HepG2 (cell line): ENCODE measurements at regions not wholly inside any gene's neighbourhood (a gene's known extent, or its start where the extent isn't known, plus 50 kb on each side); places are given as distances from the start of the nearest gene placed in this dataset.

Source experiments
- ATAC-seq: fragments of 200-7000 bp; cut with Tn5 transposase; 3 replicates; pipeline ENCODE4 v1.9.1; 2020; ENCODE audit warnings: mild to moderate bottlenecking, moderate library complexity
- BruUV-seq: library from RNA; stranded (reverse); fragments of 400-500 nt; replicated peaks from 2 replicates; lab custom pipeline; 2021; lab: Mats Ljungman, UMichigan
- CTCF ChIA-PET: fragments of 300-600 bp; formaldehyde crosslinking; extraction: SDS; loops from one replicate; lab custom pipeline; 2021; ENCODE audit warnings: low total read pairs, inconsistent platforms, low intra/inter-chr PET ratio; lab: Yijun Ruan, JAX
- POLR2A ChIA-PET: fragments of 350-600 bp; sonication (Branson Sonifier 250); formaldehyde crosslinking; loops from one replicate; lab custom pipeline; 2020; ENCODE audit warnings: antibody characterized with exemption, inconsistent platforms; lab: Yijun Ruan, JAX
- DNase-seq: peaks from one replicate; pipeline ENCODE4 v3.0.0-alpha.2; 2015; ENCODE audit warnings: low spot score
- FAIRE-seq: peaks from 3 replicates; lab custom pipeline; 2011; peaks lifted over from hg19 to GRCh38; lab: Jason Lieb, UNC
- H2AFZ ChIP-seq: one replicate; pipeline ENCODE4 v1.6.1; 2011; ENCODE audit warnings: low read length, inconsistent platforms
- H3K27ac ChIP-seq: fragments of 300-600 bp; 3 replicates; pipeline ENCODE4 v1.8.0; 2011; ENCODE audit warnings: mixed run types, mild to moderate bottlenecking, mixed read lengths, low read length, inconsistent platforms; ENCODE audit not compliant: insufficient read depth; ENCODE audit errors: extremely low read length
- H3K27me3 ChIP-seq, 2 experiments: fragments of 200-600 bp in 1 of 2; 2 replicates in 1 of 2; 3 replicates in 1 of 2; pipeline versions ENCODE4 v1.6.0 to v1.8.0; 2011; ENCODE audit warnings: low read length in 2 of 2, mild to moderate bottlenecking in 2 of 2, moderate library complexity in 2 of 2, inconsistent platforms in 1 of 2; ENCODE audit not compliant: insufficient read depth in 2 of 2, control insufficient read depth in 1 of 2
- H3K36me3 ChIP-seq, 2 experiments: fragments of 200-600 bp in 1 of 2; replicated peaks in 1 of 2; 2 replicates in 1 of 2; 3 replicates in 1 of 2; pipeline versions ENCODE4 v1.5.1 to v1.8.0; 2011; ENCODE audit warnings: low read length in 2 of 2, inconsistent platforms in 1 of 2; ENCODE audit not compliant: insufficient read depth in 2 of 2, control insufficient read depth in 1 of 2
- H3K4me1 ChIP-seq: 2 replicates; pipeline ENCODE4 v1.5.1; 2012; ENCODE audit warnings: low read length, inconsistent platforms; ENCODE audit not compliant: insufficient read depth
- H3K4me2 ChIP-seq: 2 replicates; pipeline ENCODE4 v1.6.0; 2011; ENCODE audit warnings: low read depth, low read length, inconsistent platforms
- H3K4me3 ChIP-seq, 3 experiments: fragments of 200-600 bp in 1 of 3; sonication (generic), shearing (Covaris generic) in 1 of 3; replicated peaks in 1 of 3; 2 replicates each; pipeline ENCODE4 v1.5.1; 2011 to 2016; ENCODE audit warnings: low read length in 3 of 3, inconsistent platforms in 2 of 3, low read depth in 2 of 3, mild to moderate bottlenecking in 2 of 3, control low read depth in 1 of 3, mixed read lengths in 1 of 3; ENCODE audit not compliant: insufficient read depth in 1 of 3
- H3K79me2 ChIP-seq: one replicate; pipeline ENCODE4 v1.6.1; 2011; ENCODE audit warnings: low read length, inconsistent platforms; ENCODE audit not compliant: insufficient read depth
- H3K9ac ChIP-seq: 2 replicates; pipeline ENCODE4 v1.6.0; 2011; ENCODE audit warnings: mild to moderate bottlenecking, low read depth, low read length, inconsistent platforms; ENCODE audit not compliant: insufficient read depth
- H3K9me3 ChIP-seq: 2 replicates; pipeline ENCODE4 v1.5.1; 2012; ENCODE audit warnings: mild to moderate bottlenecking, low read length
- H4K20me1 ChIP-seq: 2 replicates; pipeline ENCODE4 v1.6.0; 2011; ENCODE audit warnings: inconsistent platforms, mild to moderate bottlenecking, low read length, moderate library complexity; ENCODE audit not compliant: insufficient read depth
- CEBPB ChIP-seq: IDR thresholded peaks from 2 replicates; pipeline ENCODE4 v1.6.1; 2011; ENCODE audit warnings: low read depth, low read length, improper control_type of control experiment, borderline replicate concordance
- PTBP1 ChIP-seq: fragments of 200-400 bp; formaldehyde crosslinking; IDR thresholded peaks from 2 replicates; pipeline ENCODE4 v1.6.1; 2018; ENCODE audit warnings: low read length, low read depth; ENCODE audit not compliant: poor library complexity, severe bottlenecking
- SNAPC2 ChIP-seq: sonication (generic); formaldehyde crosslinking; IDR thresholded peaks from 2 replicates; pipeline ENCODE4 v1.8.1; 2022; ENCODE audit warnings: mild to moderate bottlenecking, missing genetic modification reagents
- TMF1 ChIP-seq: sonication (generic); formaldehyde crosslinking; IDR thresholded peaks from 2 replicates; pipeline ENCODE4 v1.8.1; 2022; ENCODE audit warnings: low read depth, missing genetic modification reagents
- ZNF569 ChIP-seq: sonication (generic); formaldehyde crosslinking; IDR thresholded peaks from 2 replicates; pipeline ENCODE4 v1.5.0; 2020; ENCODE audit warnings: mild to moderate bottlenecking, missing genetic modification reagents, moderate library complexity, borderline replicate concordance
- WGBS: methylation state at CpG from one replicate; pipeline ENCODE4 v1.1.6; 2017; ENCODE audit warnings: low lambda C conversion rate; 5-methylcytosine and 5-hydroxymethylcytosine counted together
- in situ Hi-C: cut with HindIII; loops from 2 replicates; pipeline ENCODE4 v1.10.0; 2017; ENCODE audit warnings: low pct_unique_long_range_greater_than_20kb; ENCODE audit not compliant: extremely low pct_ligation_motif_present
- intact Hi-C: fragments of 100-400 bp; cut with micrococcal nuclease; formaldehyde crosslinking; loops from one replicate; pipeline ENCODE4 v1.10.0; 2022; ENCODE audit not compliant: unreplicated experiment
- TF ChIP-seq, protein P1 (sequence below): sonication (generic); formaldehyde crosslinking; IDR thresholded peaks from 2 replicates; pipeline ENCODE4 v1.4.0; 2020; ENCODE audit warnings: mild to moderate bottlenecking, missing genetic modification reagents, borderline replicate concordance
- TF ChIP-seq, protein P2 (sequence below): sonication (generic); formaldehyde crosslinking; IDR thresholded peaks from 2 replicates; pipeline ENCODE4 v1.4.0; 2020; ENCODE audit warnings: missing genetic modification reagents
- TF ChIP-seq, protein P3 (sequence below): sonication (generic); formaldehyde crosslinking; conservative IDR thresholded peaks from 2 replicates; pipeline ENCODE4 v1.4.0; 2020; ENCODE audit warnings: missing genetic modification reagents

DNA sequence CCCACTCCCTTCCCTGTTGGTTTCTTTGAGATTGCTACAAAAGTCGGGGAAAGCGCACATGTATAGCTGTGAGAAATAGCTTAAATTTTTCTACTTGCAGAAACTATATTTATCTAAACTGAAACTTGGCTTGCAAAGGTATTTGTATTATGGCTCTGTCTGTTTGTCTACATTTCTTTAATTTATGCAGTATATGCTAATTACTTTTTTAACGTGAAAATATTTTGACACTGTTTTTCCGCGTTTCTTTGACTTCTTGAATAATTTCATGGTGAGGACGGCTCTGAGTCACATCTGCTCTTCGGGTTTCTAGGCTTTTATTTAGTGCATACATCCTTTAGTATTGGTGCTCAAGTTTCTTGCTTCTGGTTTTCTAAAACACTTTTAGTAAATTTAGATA, 182.1 kb upstream of the ZRANB2 start (continued):
- TF ChIP-seq, protein P1, sequence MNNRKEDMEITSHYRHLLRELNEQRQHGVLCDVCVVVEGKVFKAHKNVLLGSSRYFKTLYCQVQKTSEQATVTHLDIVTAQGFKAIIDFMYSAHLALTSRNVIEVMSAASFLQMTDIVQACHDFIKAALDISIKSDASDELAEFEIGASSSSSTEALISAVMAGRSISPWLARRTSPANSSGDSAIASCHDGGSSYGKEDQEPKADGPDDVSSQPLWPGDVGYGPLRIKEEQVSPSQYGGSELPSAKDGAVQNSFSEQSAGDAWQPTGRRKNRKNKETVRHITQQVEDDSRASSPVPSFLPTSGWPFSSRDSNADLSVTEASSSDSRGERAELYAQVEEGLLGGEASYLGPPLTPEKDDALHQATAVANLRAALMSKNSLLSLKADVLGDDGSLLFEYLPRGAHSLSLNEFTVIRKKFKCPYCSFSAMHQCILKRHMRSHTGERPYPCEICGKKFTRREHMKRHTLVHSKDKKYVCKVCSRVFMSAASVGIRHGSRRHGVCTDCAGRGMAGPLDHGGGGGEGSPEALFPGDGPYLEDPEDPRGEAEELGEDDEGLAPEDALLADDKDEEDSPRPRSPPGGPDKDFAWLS (CRISPR knock-in tag), result no peak
- TF ChIP-seq ZNF569 (CRISPR knock-in tag), result no peak
- no peak for TF ChIP-seq PTBP1

DNA sequence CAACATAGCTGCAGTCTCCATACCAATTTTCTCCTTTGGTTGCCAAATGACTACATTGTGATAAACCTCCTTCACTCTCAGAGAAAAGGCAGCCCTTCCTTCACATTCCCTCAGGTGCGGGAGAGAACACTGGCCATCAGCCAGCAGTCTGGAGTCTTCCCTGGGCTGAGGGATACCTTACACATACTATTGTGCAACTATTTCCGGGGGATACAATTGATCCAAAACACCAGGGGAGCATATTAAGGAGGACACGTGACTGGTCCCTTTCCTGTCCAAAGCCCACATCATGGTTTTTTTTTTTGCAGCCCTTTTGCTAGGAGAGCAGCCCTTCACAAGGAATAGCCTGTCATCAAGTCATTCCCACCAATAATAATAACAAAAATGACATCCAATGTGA, 172.1 kb upstream of the ZRANB2 start:
- intact Hi-C loops (no loop called here), in situ Hi-C loops (no loop called here)
- H3K4me2 ChIP-seq, result no peak overlapping the region
- H3K9me3 ChIP-seq, result peaks cover 56% of the 10 kb centered on the region
- no peak overlapping the region for H3K9ac ChIP-seq
- no peak overlapping the region for H3K4me3 ChIP-seq
- H4K20me1 ChIP-seq, result no peaks in the 10 kb centered on the region
- DNase-seq (no peak), ATAC-seq (no peak), FAIRE-seq (no peak)
- no peaks in the 10 kb centered on the region for H3K36me3 ChIP-seq
- no peak overlapping the region for H3K27ac ChIP-seq
- TF ChIP-seq TMF1 (CRISPR knock-in tag), result no peak
- peak; percentile 40; the same call in 1 of the 2 replicates for TF ChIP-seq CEBPB
- no peak for TF ChIP-seq SNAPC2 (CRISPR knock-in tag)
- TF ChIP-seq, protein P2, sequence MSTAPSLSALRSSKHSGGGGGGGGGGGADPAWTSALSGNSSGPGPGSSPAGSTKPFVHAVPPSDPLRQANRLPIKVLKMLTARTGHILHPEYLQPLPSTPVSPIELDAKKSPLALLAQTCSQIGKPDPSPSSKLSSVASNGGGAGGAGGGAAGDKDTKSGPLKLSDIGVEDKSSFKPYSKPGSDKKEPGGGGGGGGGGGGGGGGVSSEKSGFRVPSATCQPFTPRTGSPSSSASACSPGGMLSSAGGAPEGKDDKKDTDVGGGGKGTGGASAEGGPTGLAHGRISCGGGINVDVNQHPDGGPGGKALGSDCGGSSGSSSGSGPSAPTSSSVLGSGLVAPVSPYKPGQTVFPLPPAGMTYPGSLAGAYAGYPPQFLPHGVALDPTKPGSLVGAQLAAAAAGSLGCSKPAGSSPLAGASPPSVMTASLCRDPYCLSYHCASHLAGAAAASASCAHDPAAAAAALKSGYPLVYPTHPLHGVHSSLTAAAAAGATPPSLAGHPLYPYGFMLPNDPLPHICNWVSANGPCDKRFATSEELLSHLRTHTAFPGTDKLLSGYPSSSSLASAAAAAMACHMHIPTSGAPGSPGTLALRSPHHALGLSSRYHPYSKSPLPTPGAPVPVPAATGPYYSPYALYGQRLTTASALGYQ, result no peak
- TF ChIP-seq, protein P3, sequence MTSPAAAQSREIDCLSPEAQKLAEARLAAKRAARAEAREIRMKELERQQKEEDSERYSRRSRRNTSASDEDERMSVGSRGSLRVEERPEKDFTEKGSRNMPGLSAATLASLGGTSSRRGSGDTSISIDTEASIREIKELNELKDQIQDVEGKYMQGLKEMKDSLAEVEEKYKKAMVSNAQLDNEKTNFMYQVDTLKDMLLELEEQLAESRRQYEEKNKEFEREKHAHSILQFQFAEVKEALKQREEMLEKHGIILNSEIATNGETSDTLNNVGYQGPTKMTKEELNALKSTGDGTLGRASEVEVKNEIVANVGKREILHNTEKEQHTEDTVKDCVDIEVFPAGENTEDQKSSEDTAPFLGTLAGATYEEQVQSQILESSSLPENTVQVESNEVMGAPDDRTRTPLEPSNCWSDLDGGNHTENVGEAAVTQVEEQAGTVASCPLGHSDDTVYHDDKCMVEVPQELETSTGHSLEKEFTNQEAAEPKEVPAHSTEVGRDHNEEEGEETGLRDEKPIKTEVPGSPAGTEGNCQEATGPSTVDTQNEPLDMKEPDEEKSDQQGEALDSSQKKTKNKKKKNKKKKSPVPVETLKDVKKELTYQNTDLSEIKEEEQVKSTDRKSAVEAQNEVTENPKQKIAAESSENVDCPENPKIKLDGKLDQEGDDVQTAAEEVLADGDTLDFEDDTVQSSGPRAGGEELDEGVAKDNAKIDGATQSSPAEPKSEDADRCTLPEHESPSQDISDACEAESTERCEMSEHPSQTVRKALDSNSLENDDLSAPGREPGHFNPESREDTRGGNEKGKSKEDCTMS (CRISPR knock-in tag), result no peak
- no peaks in the 10 kb centered on the region for H3K79me2 ChIP-seq
- ChIA-PET CTCF (no interaction called here), POLR2A (no interaction called here)
- H3K27me3 ChIP-seq, result no peaks in the 10 kb centered on the region
- H3K4me1 ChIP-seq, result no peaks in the 10 kb centered on the region
- no peak overlapping the region for H2AFZ ChIP-seq
- BruUV-seq, result no TSS peak
- 6% methylated on average over 3 of the region's 3 CpGs for WGBS
